Activated CD4-positive, alpha-beta T cell treated with anti-CD3 and anti-CD28 coated beads, Interleukin-2, Interleukin-4, amounts not matched to agents 100 ng/mL and 50 ng/mL, durations not matched to agents 16 hours and 8 hours (primary cell): ENCODE measurements at regions not wholly inside any gene's neighbourhood (a gene's known extent, or its start where the extent isn't known, plus 50 kb on each side); places are given as distances from the start of the nearest gene placed in this dataset.

Experiments used
- DNase-seq: peaks from one replicate; pipeline ENCODE4 v3.0.0-alpha.2; 2020; ENCODE audit warnings: low spot score

GRCh38 chr13:84049443-84050219 is 167.4 kb upstream of the SLITRK1 start:
- DNase-seq: no peak

GRCh38 chr13:84044805-84045204 is 162.5 kb upstream of the SLITRK1 start:
- DNase-seq: no peak

DNA sequence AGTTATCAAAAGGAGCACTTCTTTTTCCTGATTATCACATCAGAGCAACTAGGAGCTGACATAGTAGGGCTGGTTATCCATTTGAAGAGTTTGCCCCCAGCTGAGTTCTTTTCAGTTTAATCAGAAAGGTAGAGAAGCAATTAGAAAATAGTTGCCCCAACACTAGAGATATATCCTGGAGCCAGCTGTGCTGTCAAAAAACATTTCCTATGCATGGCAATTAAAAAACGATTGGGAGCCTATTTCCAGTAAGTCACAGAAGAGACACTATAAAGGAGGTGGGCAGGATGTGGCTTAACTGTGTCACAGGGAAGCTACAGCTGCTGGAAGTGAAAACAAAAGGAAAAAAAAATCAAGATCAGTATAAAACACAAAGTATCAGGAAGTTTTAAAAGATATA is 155.7 kb upstream of the SLITRK1 start:
- no peak for DNase-seq

DNA sequence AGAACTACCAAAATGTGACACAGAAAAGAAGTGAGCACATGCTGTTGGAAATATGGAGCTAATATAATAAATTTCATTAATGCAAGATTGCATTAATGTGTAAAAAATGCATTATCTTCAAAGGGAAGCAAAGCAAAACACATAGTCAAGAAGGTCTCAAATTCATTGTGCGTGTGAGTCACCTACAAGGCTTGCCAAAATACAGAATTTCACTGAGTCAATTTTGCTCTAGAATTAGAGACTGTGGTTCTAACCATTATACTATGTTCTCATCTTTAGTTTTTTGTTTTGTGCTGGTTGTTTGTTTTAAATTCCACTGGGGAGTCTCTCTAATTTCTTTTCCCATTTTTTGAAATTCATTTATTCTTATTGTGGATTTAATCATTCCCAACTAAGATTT is 149.8 kb upstream of the SLITRK1 start:
- DNase-seq: no peak

DNA sequence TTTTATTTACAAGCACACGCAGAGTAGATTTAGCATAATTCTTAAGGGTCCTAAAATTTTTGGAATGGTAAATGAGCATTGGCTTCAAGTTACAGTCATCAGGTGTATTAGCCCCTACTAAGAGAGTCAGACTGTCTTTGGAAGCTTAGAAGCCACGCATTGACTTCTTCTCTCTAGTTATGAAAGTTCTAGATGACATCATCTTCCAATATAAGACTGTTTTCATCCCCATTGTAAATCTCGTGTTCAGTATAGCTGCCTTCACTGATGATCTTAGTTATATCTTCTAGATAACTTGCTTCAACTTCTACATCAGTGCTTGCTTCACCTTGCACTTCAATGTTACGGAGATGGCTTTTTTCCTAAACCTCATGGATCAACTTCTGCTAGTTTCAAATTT is 148.8 kb upstream of the SLITRK1 start:
- no peak for DNase-seq

- no peak for DNase-seq
Measured at GRCh38 chr13:84029396-84029795, 147.1 kb upstream of the SLITRK1 start.

DNA sequence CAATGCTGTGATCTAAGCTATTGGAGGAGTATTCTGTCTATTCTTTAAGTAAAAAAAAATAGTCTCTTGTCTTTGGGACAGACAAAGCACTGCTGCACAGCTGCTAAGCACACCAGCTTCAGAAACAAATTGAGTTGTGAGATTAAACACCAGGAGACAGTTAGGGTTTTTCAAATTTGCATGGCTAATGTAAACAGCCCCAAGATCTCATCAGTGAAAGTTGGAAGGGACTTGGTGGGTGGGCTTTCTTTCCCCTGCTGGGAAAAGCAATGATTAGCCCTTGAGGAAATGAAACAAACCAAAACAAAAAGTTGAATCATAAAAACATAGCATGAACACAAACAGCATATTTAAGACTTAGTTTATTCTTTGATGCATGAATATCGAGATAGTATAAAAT is 143.6 kb upstream of the SLITRK1 start:
- DNase-seq: no peak

GRCh38 chr13:83996415-83996814 is 114.1 kb upstream of the SLITRK1 start:
- DNase-seq: no peak

DNA sequence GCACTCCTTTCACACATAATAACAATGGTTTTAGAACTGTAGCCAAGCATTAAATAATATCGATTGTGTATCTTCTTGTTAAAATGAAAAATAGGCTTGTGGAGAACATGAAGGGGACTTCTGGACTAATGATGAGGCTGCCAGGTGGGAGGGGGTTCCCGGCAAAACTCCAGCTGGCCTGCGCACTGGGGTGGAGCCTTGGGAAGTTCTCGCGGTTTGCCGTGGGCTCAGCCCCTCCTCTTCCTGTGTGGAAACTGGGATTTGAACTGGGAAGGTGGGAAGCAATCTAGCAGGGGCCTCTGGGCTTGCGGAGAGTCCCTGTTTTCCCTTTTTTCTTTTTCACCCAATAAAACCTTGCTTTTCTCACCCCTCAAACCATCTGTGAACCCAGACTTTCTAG is 113.7 kb upstream of the SLITRK1 start:
- no peak for DNase-seq

DNA sequence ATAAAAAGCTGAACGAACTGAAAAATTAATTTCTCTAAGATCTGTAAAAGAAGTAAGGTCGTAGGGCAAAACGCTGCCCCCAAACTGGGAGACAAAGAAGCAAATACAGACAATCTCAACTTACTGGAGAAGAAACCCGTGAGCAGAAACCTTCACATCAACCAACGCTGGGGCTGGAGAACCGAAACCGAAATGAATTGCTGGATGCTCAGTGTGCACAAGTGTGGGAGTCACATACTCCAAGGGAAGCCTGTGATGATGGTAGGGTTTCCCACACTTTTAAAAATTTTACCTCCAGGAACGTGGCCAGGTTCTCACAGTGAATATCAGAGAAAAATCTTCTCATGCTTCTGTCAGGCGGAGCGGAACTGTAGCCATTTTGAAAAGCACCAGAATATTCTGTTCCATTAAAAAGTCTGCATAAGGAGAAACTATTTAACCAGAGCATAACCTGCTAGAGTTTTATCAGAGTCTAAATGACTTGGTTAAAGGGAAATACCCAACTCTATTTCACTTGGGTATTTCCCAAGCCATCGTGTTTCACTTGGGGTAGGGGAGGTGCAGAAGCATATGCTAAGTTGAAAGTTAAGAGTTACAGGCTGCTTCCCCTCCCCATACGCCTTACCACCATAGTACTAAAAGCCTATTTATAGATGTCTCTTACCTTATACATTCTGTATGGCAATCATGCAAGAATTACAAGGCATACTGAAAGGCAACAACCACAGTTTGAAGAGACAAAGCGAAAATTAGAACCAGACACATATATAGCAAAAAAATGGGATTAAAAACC is 110.5 kb upstream of the SLITRK1 start:
- DNase-seq: no peak

DNA sequence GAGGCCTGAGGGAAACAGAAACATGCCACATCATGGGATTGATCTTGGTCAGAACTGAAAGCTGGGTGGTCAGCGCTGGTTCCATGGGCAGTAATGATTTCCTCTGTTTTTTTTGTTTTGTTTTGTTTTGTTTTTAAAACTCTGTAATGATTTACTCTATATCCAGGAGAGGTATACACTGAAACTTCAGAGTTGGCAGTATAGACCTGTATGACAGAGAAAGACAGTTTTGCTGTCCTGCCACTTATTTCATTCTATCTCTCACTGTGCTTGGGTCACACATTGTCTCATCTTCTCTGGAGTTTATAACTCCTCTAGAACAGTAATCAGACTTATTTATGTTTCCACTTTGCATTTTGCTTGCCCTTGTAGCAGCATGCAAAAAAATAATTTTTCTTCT is 105.1 kb upstream of the SLITRK1 start:
- no peak for DNase-seq

GRCh38 chr13:83984793-83985192 is 102.5 kb upstream of the SLITRK1 start:
- DNase-seq: no peak

DNA sequence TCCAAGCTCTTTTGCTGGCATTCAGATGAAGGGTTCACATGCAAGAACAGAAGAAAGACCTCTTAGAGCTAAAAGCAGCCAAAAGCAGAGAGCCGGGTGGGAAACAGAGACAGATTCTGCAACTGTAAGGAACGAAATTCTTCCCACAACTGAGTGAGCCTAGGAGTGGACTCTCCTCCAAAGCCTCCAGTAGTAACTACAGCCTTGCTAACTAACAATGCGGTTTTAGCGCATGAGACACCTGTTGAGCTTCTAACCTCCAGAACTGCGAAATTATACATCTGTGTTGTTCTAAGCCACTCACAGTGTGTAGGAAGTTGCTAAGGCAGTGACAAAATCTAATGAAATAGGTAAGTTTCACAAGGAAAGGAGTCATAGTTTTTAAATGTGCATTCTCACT is 98.1 kb upstream of the SLITRK1 start:
- DNase-seq: no peak

- DNase-seq: no peak
Measured at GRCh38 chr13:83975655-83976165, 93.4 kb upstream of the SLITRK1 start.

GRCh38 chr13:83958531-83958930 is 76.3 kb upstream of the SLITRK1 start:
- no peak for DNase-seq

DNA sequence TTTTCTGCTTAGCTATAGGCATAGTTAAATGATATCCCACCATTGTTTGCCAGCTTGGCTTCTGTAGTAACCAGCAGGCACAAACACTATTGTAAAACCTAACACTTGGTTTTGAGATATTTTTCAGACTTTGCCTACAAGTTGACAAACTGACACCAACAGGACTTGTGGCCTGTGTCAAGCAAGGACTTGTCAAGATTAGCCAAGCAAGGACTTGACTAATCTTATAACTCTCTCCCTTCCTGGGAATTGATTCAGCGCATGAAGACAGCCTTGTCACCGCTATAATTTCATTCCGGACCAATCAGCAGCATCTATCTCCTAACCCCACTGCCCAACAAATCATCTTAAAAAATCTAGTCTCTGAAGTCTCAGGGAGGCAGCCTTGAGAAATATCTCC is 72.7 kb upstream of the SLITRK1 start:
- DNase-seq: no peak

DNA sequence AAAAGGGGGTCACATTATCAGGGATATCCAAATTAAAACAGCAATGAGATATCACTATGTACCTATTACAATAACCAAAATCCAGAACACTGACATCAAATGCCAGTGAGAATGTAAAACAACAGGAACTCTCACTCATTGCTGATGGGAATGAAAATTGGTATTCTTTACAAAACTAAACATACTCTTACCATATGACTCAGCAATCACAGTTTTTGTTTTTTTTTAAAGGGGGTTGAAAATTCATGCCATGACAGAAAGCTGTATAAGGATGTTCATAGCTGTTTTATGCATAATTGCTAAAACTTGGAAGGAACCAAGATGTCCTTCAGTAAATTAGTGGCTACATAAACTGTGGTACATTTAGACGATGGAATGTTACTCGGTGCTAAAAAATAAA is 71.6 kb upstream of the SLITRK1 start:
- no peak for DNase-seq

DNA sequence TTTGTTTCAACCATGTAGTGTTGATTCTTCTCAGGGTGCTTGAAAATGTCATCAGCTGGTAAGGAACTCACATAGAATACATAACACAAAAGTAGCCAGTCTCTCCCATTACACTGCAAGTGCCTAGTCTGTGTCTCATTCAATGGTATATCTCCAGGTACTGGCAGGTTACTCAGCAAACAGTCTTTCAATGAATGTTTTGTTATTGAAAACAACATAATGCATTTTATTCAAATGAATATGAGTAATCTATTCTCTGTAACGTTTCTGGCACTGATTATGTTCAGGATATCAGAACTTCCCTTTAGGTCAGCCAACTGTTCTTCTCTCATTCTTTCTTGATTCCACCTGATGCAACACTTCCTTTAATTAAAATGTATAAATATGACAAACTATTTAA is 68.0 kb upstream of the SLITRK1 start:
- no peak for DNase-seq

DNA sequence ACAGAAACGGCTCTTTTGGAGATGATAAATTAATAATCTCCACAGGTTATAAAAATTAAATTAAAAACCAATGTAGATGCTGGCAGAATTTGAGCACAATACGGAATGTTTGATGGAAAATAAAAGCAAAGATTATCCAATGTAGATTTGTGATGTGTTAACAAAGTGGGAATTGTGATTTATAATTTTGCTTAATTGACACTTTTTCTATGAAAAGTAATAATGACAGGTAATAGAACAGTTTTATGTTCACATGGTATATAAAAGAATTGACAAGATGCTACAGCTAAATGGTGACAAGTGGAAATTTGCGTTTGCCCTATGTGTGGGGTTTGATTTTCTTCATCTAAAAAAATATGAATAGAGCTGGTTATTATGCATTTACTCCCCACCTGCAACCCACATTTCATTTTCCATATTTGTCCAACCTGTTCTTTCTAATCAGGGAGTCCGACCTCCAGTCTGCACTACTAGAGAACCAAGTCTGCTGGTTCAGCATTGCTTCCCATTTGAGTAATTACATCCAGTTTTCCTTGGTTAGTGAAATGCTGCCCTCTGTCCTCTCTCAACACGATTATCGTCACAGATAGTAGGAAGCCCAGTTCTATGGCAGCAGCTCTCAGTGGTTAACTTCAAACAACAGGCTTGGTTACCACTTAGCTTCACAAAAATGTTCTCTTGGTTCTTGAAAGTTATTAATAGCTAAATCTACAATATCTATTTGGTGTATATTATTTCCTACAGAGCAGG is 61.4 kb upstream of the SLITRK1 start:
- DNase-seq: no peak

GRCh38 chr13:83941701-83942335 is 59.5 kb upstream of the SLITRK1 start:
- no peak for DNase-seq

DNA sequence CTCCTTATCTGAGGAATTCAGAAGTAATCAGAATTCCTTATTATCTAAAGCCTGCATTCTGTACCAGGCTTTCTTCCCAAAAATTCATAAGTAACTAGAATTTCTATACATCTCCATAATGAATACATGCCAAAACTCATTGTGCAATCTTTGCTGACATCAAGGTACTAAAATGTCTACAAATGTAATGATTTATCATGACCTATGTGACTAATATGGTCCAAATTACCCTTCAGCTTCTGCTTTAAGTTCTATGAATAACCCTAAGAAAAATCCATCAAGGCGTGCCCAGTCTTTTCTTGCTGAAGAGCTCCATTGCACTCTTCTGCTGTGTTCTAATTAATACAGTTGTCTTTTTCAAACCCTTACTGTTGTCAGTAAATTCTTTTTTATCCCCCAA is 58.5 kb upstream of the SLITRK1 start:
- no peak for DNase-seq

DNA sequence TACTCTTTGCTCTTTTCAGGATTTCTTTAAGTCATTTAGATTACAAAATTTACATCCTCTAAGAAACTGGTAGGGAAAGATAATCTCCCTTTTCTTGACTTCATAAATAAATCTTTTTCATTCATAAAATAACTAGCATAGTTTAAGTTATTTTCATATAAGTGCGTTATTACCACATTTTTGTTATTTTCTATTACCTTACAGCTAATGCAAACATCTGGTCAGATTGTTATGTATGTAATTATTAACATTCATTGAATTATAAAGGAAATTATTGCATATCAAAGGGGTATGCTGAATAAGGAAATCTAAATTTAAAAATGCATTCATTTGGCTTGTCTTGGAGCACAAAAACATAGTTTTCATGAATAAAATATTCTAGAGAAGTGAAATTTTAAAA is 55.3 kb upstream of the SLITRK1 start:
- DNase-seq: no peak
